GM12872 (cell line): ENCODE measurements at regions not wholly inside any gene's neighbourhood (a gene's known extent, or its start where the extent isn't known, plus 50 kb on each side); places are given as distances from the start of the nearest gene placed in this dataset.

ENCODE experiments used
- CTCF ChIP-seq: IDR thresholded peaks from 3 replicates; pipeline ENCODE4 v1.5.1; 2011; ENCODE audit warnings: low read depth, mild to moderate bottlenecking, low read length, moderate library complexity; ENCODE audit not compliant: insufficient read depth

- TF ChIP-seq CTCF = no peak
Measured at GRCh38 chr6:165922309-165922794, 245.3 kb downstream of the TBXT start.

- no peak for TF ChIP-seq CTCF
Measured at GRCh38 chr6:165920896-165921671, 246.6 kb downstream of the TBXT start.

GRCh38 chr6:165917576-165917975 is 250.1 kb downstream of the TBXT start:
- no peak for TF ChIP-seq CTCF

GRCh38 chr6:165915022-165915770 is 252.2 kb upstream of the PDE10A start:
- no peak for TF ChIP-seq CTCF

- no peak for TF ChIP-seq CTCF
Measured at GRCh38 chr6:165913676-165914570, 250.9 kb upstream of the PDE10A start.

GRCh38 chr6:165910184-165910966 is 247.3 kb upstream of the PDE10A start:
- TF ChIP-seq CTCF = no peak
